H1 (cell line): ENCODE measurements at regions not wholly inside any gene's neighbourhood (a gene's known extent, or its start where the extent isn't known, plus 50 kb on each side); places are given as distances from the start of the nearest gene placed in this dataset.

Source experiments
- CTCF ChIA-PET: fragments of 300-600 bp; sonication (Branson Sonifier 250); formaldehyde crosslinking; loops from one replicate; lab custom pipeline; 2021; ENCODE audit not compliant: partially characterized antibody; lab: Charles Lee
- POLR2A ChIA-PET: fragments of 300-600 bp; sonication (Branson Sonifier 250); formaldehyde crosslinking; loops from one replicate; lab custom pipeline; 2021; ENCODE audit warnings: inconsistent platforms; ENCODE audit not compliant: partially characterized antibody; lab: Charles Lee
- DNase-seq, 2 experiments: peaks; one replicate each; pipeline versions ENCODE4 v3.0.0 to v3.0.0-alpha.2; 2010 to 2022; ENCODE audit warnings: low spot score in 2 of 2, low read depth in 1 of 2, mixed read lengths in 1 of 2
- FAIRE-seq: peaks from 2 replicates; lab custom pipeline; 2011; peaks lifted over from hg19 to GRCh38; lab: Jason Lieb, UNC
- H2AFZ ChIP-seq: 2 replicates; pipeline ENCODE4 v1.8.1; 2012; ENCODE audit warnings: low read length, inconsistent platforms
- H2AK5ac ChIP-seq: 2 replicates; pipeline ENCODE4 v1.6.1; 2013; ENCODE audit warnings: low read depth, low read length
- H2BK120ac ChIP-seq: replicated peaks from 2 replicates; pipeline ENCODE3; 2013; ENCODE audit warnings: low read depth, low read length, inconsistent platforms
- H2BK12ac ChIP-seq: 2 replicates; pipeline ENCODE4 v1.6.1; 2013; ENCODE audit warnings: low read depth, low read length
- H2BK15ac ChIP-seq: 2 replicates; pipeline ENCODE4 v1.6.1; 2013; ENCODE audit warnings: low read length
- H2BK20ac ChIP-seq: 2 replicates; pipeline ENCODE4 v1.6.1; 2013; ENCODE audit warnings: low read length
- H2BK5ac ChIP-seq: 2 replicates; pipeline ENCODE4 v1.6.1; 2013; ENCODE audit warnings: low read depth, low read length
- H3K14ac ChIP-seq: 2 replicates; pipeline ENCODE4 v1.6.1; 2013; ENCODE audit warnings: inconsistent platforms; ENCODE audit not compliant: insufficient read length
- H3K18ac ChIP-seq: 2 replicates; pipeline ENCODE4 v1.6.1; 2013; ENCODE audit warnings: low read length; ENCODE audit errors: extremely low read depth
- H3K23ac ChIP-seq: 2 replicates; pipeline ENCODE4 v1.6.1; 2013; ENCODE audit warnings: inconsistent platforms; ENCODE audit not compliant: insufficient read length
- H3K23me2 ChIP-seq: 2 replicates; pipeline ENCODE4 v1.6.1; 2013; ENCODE audit warnings: low read depth, low read length
- H3K27ac ChIP-seq: 2 replicates; pipeline ENCODE4 v1.6.1; 2011; ENCODE audit warnings: low read depth, low read length, inconsistent platforms
- H3K27me3 ChIP-seq, 4 experiments: replicated peaks in 1 of 4; 1 replicate in 1 of 4; 2 replicates in 3 of 4; pipeline versions ENCODE4 v1.6.1 to v1.8.1; 2011 to 2013; ENCODE audit warnings: low read length in 3 of 4, mild to moderate bottlenecking in 3 of 4, inconsistent platforms in 2 of 4, mixed read lengths in 2 of 4, moderate library complexity in 1 of 4; ENCODE audit not compliant: control insufficient read depth in 3 of 4, insufficient read depth in 3 of 4; ENCODE audit errors: extremely low read depth in 1 of 4
- H3K36me3 ChIP-seq, 4 experiments: 2 replicates each; pipeline versions ENCODE4 v1.6.1 to v1.8.1; 2011 to 2013; ENCODE audit warnings: mild to moderate bottlenecking in 4 of 4, low read length in 3 of 4, moderate library complexity in 2 of 4, control low read depth in 1 of 4, inconsistent platforms in 1 of 4; ENCODE audit not compliant: insufficient read depth in 4 of 4, control insufficient read depth in 2 of 4
- H3K4ac ChIP-seq: replicated peaks from 2 replicates; pipeline ENCODE3; 2013; ENCODE audit warnings: low read length, low read depth, mixed read lengths, inconsistent platforms; ENCODE audit not compliant: insufficient read length
- H3K4me1 ChIP-seq, 4 experiments: replicated peaks in 1 of 4; 1 replicate in 1 of 4; 2 replicates in 3 of 4; pipeline versions ENCODE4 v1.6.1 to v1.8.1; 2011 to 2013; ENCODE audit warnings: low read length in 3 of 4, inconsistent platforms in 2 of 4, mixed read lengths in 1 of 4; ENCODE audit not compliant: insufficient read depth in 4 of 4, control insufficient read depth in 3 of 4
- H3K4me2 ChIP-seq, 2 experiments: 2 replicates each; pipeline versions ENCODE4 v1.6.1 to v1.8.1; 2011 to 2013; ENCODE audit warnings: low read depth in 2 of 2, low read length in 2 of 2, control low read depth in 1 of 2, inconsistent platforms in 1 of 2, mild to moderate bottlenecking in 1 of 2; ENCODE audit not compliant: insufficient read depth in 1 of 2
- H3K4me3 ChIP-seq, 4 experiments: fragments of 200-600, 300-600 bp in 1 of 4; sonication (generic), shearing (Covaris generic), sonication (Bioruptor Twin) in 1 of 4; 2 replicates each; pipeline versions ENCODE4 v1.5.1 to v1.8.1; 2011 to 2016; ENCODE audit warnings: low read length in 4 of 4, low read depth in 3 of 4, control low read depth in 2 of 4, inconsistent platforms in 2 of 4, mild to moderate bottlenecking in 2 of 4, mixed read lengths in 1 of 4, moderate library complexity in 1 of 4; ENCODE audit not compliant: insufficient read depth in 2 of 4; ENCODE audit errors: extremely low read depth in 1 of 4
- H3K56ac ChIP-seq: replicated peaks from 2 replicates; pipeline ENCODE3; 2013; ENCODE audit warnings: low read depth, mild to moderate bottlenecking, mixed read lengths, low read length, inconsistent platforms; ENCODE audit not compliant: insufficient read length
- H3K79me1 ChIP-seq: 2 replicates; pipeline ENCODE4 v1.6.1; 2013; ENCODE audit warnings: low read depth, low read length, control low read depth
- H3K79me2 ChIP-seq, 2 experiments: 2 replicates each; pipeline versions ENCODE4 v1.6.1 to v1.8.1; 2012 to 2013; ENCODE audit warnings: low read length in 2 of 2, mild to moderate bottlenecking in 2 of 2, inconsistent platforms in 1 of 2; ENCODE audit not compliant: insufficient read depth in 2 of 2, control insufficient read depth in 1 of 2
- H3K9ac ChIP-seq, 4 experiments: replicated peaks in 1 of 4; 1 replicate in 1 of 4; 2 replicates in 3 of 4; pipeline versions ENCODE4 v1.6.1 to v1.8.1; 2011 to 2013; ENCODE audit warnings: low read depth in 3 of 4, low read length in 3 of 4, control low read depth in 2 of 4, mild to moderate bottlenecking in 2 of 4, moderate library complexity in 2 of 4, inconsistent platforms in 1 of 4; ENCODE audit errors: extremely low read depth in 1 of 4
- H3K9me3 ChIP-seq, 2 experiments: 2 replicates each; pipeline versions ENCODE4 v1.6.1 to v1.8.1; 2012 to 2013; ENCODE audit warnings: mild to moderate bottlenecking in 2 of 2, moderate library complexity in 2 of 2, control low read depth in 1 of 2, inconsistent platforms in 1 of 2, low read depth in 1 of 2, low read length in 1 of 2, mixed read lengths in 1 of 2; ENCODE audit not compliant: insufficient read depth in 2 of 2
- H4K20me1 ChIP-seq, 2 experiments: replicated peaks in 1 of 2; 2 replicates each; pipeline versions ENCODE3 to v1.8.1; 2011 to 2013; ENCODE audit warnings: inconsistent platforms in 2 of 2, low read length in 2 of 2, mild to moderate bottlenecking in 1 of 2; ENCODE audit not compliant: insufficient read depth in 2 of 2, control insufficient read depth in 1 of 2
- H4K5ac ChIP-seq: 2 replicates; pipeline ENCODE4 v1.6.1; 2013; ENCODE audit warnings: low read length, low read depth, mixed read lengths, inconsistent platforms; ENCODE audit not compliant: insufficient read length
- H4K8ac ChIP-seq: 2 replicates; pipeline ENCODE4 v1.8.0; 2013; ENCODE audit warnings: mild to moderate bottlenecking, moderate library complexity, low read length, inconsistent platforms; ENCODE audit not compliant: insufficient read depth; ENCODE audit errors: extremely low read depth
- H4K91ac ChIP-seq: replicated peaks from 2 replicates; pipeline ENCODE3; 2013; ENCODE audit warnings: low read length, mixed read lengths, inconsistent platforms; ENCODE audit not compliant: insufficient read length
- ASH2L ChIP-seq: fragments of 200-600, 300-600 bp; sonication (generic); IDR thresholded peaks from one replicate; pipeline ENCODE4 v1.7.1; 2017; ENCODE audit warnings: low read length
- BCL11A ChIP-seq, 2 experiments: IDR thresholded peaks; one replicate each; pipeline ENCODE4 v1.6.1; 2011; ENCODE audit warnings: low read depth in 2 of 2, low read length in 2 of 2, mild to moderate bottlenecking in 2 of 2
- CEBPB ChIP-seq: IDR thresholded peaks from 2 replicates; pipeline ENCODE4 v1.6.1; 2012; ENCODE audit warnings: low read depth, low read length
- CHD2 ChIP-seq: IDR thresholded peaks from 2 replicates; pipeline ENCODE4 v1.6.1; 2012; ENCODE audit warnings: low read length, improper control_type of control experiment
- CREB1 ChIP-seq: IDR thresholded peaks from 2 replicates; pipeline ENCODE4 v1.6.1; 2012; ENCODE audit warnings: inconsistent platforms
- EP300 ChIP-seq, 2 experiments: IDR thresholded peaks; 1 replicate in 1 of 2; 2 replicates in 1 of 2; pipeline ENCODE4 v1.6.1; 2011 to 2012; ENCODE audit warnings: low read depth in 2 of 2, low read length in 2 of 2, mild to moderate bottlenecking in 2 of 2, borderline replicate concordance in 1 of 2, inconsistent platforms in 1 of 2, moderate library complexity in 1 of 2
- GABPA ChIP-seq: IDR thresholded peaks from 2 replicates; pipeline ENCODE4 v1.6.1; 2011; ENCODE audit warnings: mild to moderate bottlenecking, low read length, moderate library complexity, borderline replicate concordance; ENCODE audit not compliant: insufficient read depth
- KDM1A ChIP-seq: fragments of 200-600, 300-600 bp; sonication (generic); IDR thresholded peaks from 2 replicates; pipeline ENCODE4 v1.7.1; 2016; ENCODE audit warnings: mild to moderate bottlenecking, low read length, borderline replicate concordance
- POU5F1 ChIP-seq: IDR thresholded peaks from 2 replicates; pipeline ENCODE4 v1.6.1; 2011; ENCODE audit warnings: low read depth, mild to moderate bottlenecking, low read length, moderate library complexity
- SRF ChIP-seq: IDR thresholded peaks from 2 replicates; pipeline ENCODE4 v1.6.1; 2011; ENCODE audit warnings: mild to moderate bottlenecking, low read depth, low read length, moderate library complexity
- YY1 ChIP-seq: IDR thresholded peaks from 2 replicates; pipeline ENCODE4 v1.6.1; 2011; ENCODE audit warnings: low read depth, mild to moderate bottlenecking, low read length
- ZNF274 ChIP-seq: IDR thresholded peaks from 2 replicates; pipeline ENCODE4 v1.7.0; 2012; ENCODE audit warnings: low read length, borderline replicate concordance; ENCODE audit errors: extremely low read depth
- WGBS, 2 experiments: shearing (Covaris generic) in 1 of 2; methylation state at CpG; one replicate each; pipeline versions ENCODE4 v1.1.6 to v1.1.7; 2013 to 2015; ENCODE audit warnings: low lambda C conversion rate in 2 of 2, mixed read lengths in 2 of 2, inconsistent platforms in 1 of 2, low coverage in 1 of 2, missing lambda C conversion rate in 1 of 2; ENCODE audit not compliant: insufficient replicate concordance in 2 of 2, insufficient coverage in 1 of 2, insufficient read length in 1 of 2; ENCODE audit errors: extremely low coverage in 1 of 2, missing lambda C conversion rate in 1 of 2; 5-methylcytosine and 5-hydroxymethylcytosine counted together
- TF ChIP-seq, protein P1 (sequence below): IDR thresholded peaks from 2 replicates; pipeline ENCODE4 v1.6.1; 2011; ENCODE audit warnings: low read length, improper control_type of control experiment

- no peaks in the 10 kb centered on the region for H3K4me1 ChIP-seq
- H4K5ac ChIP-seq = no peak overlapping the region
- H3K27ac ChIP-seq = no peak overlapping the region
- H4K20me1 ChIP-seq = no peaks in the 10 kb centered on the region
- H2BK15ac ChIP-seq = no peak overlapping the region
- no peak overlapping the region for H3K56ac ChIP-seq
- ChIA-PET CTCF (interaction anchor here (1.6 kb wide), 1 partner anchor 16 kb away, joined by 9 read pairs; no protein-coding TSS in a partner anchor), POLR2A (no interaction called here)
- no peaks in the 10 kb centered on the region for H3K27me3 ChIP-seq
- H2BK12ac ChIP-seq = no peak overlapping the region
- DNase-seq (no peak), FAIRE-seq (no peak)
- 100% methylated on average over 1 of the region's 1 CpG; no CpG with 5 or more reads in 1 of the 2 experiments for WGBS, 2 experiments
- H3K9ac ChIP-seq = no peak overlapping the region
- H3K14ac ChIP-seq = no peak overlapping the region
- H3K18ac ChIP-seq = no peak overlapping the region
- no peak overlapping the region for H2BK5ac ChIP-seq
- H3K79me2 ChIP-seq = no peaks in the 10 kb centered on the region
- H4K91ac ChIP-seq = no peak overlapping the region
- H3K9me3 ChIP-seq = peaks cover 4 to 6% of the 10 kb centered on the region in 2 experiments; a peak in 2 of 4 replicates
- H3K36me3 ChIP-seq = no peaks in the 10 kb centered on the region
- TF ChIP-seq ZNF274 = no peak
- TF ChIP-seq BCL11A (IDR thresholded peaks at IDR 0.05; ENCODE audit: low read depth in 2 of 2, low read length in 2 of 2) = no peak
- TF ChIP-seq SRF = no peak
- TF ChIP-seq, protein P1, sequence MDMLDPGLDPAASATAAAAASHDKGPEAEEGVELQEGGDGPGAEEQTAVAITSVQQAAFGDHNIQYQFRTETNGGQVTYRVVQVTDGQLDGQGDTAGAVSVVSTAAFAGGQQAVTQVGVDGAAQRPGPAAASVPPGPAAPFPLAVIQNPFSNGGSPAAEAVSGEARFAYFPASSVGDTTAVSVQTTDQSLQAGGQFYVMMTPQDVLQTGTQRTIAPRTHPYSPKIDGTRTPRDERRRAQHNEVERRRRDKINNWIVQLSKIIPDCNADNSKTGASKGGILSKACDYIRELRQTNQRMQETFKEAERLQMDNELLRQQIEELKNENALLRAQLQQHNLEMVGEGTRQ = no peak
- no peak for TF ChIP-seq CHD2
- TF ChIP-seq EP300 (IDR thresholded peaks at IDR 0.05; ENCODE audit: borderline replicate concordance in 1 of 2, low read depth in 2 of 2, low read length in 2 of 2) = no peak
- TF ChIP-seq KDM1A = no peak
- TF ChIP-seq GABPA = no peak
- no peak for TF ChIP-seq CREB1
- TF ChIP-seq CEBPB = no peak
- no peak for TF ChIP-seq YY1
- no peak for TF ChIP-seq POU5F1
- no peak for TF ChIP-seq ASH2L
- H3K4ac ChIP-seq = no peak overlapping the region
- H2BK20ac ChIP-seq = no peak overlapping the region
- no peaks in the 10 kb centered on the region for H3K79me1 ChIP-seq
- H3K4me2 ChIP-seq = no peak overlapping the region
- no peak overlapping the region for H2AFZ ChIP-seq
- no peak overlapping the region for H2AK5ac ChIP-seq
- no peak overlapping the region for H3K23ac ChIP-seq
- no peaks in the 10 kb centered on the region for H3K23me2 ChIP-seq
- no peak overlapping the region for H2BK120ac ChIP-seq
- no peak overlapping the region for H4K8ac ChIP-seq
- H3K4me3 ChIP-seq = no peak overlapping the region
Measured at GRCh38 chr2:76180676-76181075, 470.0 kb upstream of the GCFC2 start.
